C1 segment of cervical spinal cord (tissue), 14 donors: ENCODE measurements at regions not wholly inside any gene's neighbourhood (a gene's known extent, or its start where the extent isn't known, plus 50 kb on each side); places are given as distances from the start of the nearest gene placed in this dataset.

Experiments used
- DNase-seq, 14 donors: peaks; one replicate each; lab custom pipeline; 2025; lab: John Stamatoyannopoulos, UW

DNA sequence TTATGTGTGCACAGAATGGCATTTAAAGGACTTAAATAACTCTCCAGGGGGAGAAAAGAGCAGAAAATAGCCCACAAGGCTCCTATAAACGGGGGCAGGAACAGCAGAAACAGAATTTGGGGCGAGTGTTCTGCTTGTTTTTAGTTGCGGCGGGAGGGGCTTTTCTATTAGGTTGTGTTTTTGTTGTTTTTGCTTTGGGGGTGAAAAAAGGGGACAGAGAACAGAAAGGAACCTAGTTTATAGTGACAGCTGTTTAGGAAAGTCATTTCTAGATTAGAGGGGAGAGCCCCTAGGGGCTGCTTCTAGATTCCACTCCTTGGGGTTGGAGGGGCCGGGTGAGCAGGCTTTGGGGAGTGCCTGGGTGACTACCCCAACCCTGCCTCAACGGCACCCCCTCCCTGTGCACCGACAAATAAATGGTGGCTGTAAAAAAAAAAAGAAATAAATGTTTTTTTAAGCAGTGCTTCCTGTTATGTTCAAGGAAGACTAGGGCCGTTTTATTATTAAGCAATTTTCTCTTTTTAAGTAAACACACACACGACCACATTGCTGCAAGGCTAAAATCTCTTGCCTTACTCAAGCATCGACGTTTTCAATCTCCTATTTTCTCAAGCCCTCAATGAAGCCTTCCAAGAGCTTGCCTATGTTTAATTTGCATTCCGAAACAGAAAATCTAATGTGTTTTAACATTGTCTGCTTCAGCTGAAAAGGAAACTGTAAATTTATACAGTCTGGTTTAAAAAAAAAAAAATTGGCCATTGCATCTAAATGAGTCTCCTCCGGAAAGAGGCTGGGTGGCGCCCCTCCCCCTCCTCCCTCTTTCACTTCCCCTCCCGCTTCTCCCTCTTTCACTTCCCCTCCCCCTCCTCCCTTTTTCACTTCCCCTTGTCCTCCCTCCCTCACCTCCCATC, 123.3 kb upstream of the TBL1X start:
- DNase-seq, result peak in 7 of 14 donors; percentile 4 to 43 (median 26)

DNA sequence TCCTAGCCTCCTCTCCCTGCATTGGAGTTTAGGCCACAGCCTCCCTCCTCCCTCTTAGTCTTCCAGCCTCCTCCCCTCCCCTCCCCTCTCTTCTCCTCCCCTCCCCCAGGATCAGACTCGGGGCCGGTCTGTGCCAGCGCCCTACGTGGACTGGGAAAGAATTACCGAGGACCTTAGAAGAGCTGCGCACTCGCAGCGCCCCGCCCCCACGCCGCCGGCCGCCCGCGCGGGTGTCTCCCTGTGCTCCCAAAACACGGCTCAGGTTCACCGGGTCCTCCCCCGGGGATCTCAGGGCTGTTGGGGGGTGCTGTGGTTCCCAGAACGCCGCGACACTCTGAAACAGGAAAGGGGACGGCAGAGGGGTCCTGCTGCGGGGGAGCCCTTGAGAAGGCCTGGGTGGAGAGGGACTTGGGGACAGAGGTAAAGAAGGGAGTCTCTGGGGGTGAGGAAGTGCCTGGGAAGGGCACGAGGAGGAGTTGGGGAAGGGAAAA, 122.3 kb upstream of the TBL1X start:
- DNase-seq, result peak; percentile 5 to 81 (median 63)

DNA sequence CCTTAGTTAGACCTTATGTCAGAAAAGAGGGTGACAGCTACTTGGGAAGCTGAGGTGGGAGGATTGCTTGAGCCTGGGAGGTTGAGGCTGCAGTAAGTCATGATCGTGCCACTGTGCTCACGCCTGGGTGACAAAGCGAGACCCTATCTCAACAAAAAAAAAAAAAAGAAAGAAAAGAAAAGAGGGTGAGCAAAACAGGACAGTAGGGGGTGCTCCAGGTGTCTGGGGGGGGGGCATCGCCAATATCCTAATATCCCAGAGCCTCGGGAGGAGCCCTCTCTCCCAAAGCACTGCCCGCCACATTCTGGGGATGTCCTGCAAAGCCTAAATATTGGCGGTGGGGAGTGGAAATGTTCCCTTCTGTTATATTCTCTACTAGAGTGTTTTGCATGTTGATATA, 120.9 kb upstream of the TBL1X start:
- DNase-seq, result no peak

GRCh38 chrX:9345957-9346356, 118.9 kb upstream of the TBL1X start:
- DNase-seq, result no peak

DNA sequence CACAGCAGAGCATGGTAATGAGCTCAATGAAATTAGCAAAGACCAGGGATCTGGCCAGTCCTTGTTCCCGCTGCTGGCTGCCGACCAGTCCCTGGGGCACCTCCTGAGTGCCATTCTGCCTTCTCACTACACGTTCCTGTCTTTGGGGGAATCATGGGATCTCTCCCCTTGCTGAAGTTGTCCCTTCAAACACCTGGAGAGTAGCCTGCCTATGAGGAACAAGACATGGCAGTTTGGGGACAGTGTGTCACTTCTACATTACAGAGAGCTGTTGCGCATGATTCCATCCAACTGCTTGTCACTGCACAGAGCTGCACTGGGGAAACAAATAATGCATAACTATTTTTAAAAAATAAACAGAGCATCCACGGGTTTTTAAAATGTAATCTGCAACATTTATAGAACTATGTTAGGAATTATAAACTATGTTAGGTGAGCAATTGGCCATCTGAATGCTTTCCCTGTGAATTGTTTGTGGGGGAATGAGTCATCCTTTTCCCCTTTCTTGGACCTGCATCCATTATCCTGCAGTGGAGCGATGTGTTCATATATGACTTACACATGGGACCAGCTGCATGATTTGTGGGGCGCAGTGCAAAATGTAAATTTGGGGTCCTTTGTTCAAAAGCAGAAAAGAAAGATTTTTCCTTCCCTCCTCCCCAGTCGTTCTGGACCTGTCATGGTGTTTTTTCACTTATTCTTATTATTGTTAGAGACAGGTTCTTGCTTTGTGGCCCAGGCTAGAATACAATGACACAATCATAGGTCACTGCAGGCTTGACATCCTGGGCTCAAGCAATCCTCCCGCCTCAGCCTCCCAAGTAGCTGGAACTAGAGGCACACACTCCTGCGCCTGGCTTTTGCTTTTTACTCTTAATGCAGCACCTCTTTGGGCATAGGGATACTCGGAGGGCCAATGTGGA, 115.0 kb upstream of the TBL1X start:
- peak in 4 of 14 donors; percentile 4 to 21 (median 14) for DNase-seq

- no peak for DNase-seq
These were observed 113.7 kb upstream of the TBL1X start for GRCh38 chrX:9351126-9351525.

DNA sequence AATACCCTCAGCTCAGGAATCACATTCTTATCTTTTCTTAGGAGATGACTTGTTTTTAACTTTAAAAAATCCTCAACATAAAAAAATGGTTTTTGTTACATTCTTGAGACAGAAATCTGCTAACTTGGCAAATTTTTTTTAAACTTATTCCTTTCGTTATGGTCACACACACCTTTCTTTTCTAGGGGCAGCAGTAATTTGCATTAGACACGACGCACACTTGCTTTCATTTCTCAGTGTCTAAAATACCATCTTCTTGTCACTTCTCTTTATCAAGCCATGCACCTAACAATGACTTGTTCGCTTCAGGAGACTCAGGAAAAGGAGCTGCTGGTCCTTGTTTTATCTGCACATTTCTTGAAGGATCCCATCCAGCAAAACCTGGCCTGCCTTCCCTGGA, 112.6 kb upstream of the TBL1X start:
- no peak for DNase-seq

DNA sequence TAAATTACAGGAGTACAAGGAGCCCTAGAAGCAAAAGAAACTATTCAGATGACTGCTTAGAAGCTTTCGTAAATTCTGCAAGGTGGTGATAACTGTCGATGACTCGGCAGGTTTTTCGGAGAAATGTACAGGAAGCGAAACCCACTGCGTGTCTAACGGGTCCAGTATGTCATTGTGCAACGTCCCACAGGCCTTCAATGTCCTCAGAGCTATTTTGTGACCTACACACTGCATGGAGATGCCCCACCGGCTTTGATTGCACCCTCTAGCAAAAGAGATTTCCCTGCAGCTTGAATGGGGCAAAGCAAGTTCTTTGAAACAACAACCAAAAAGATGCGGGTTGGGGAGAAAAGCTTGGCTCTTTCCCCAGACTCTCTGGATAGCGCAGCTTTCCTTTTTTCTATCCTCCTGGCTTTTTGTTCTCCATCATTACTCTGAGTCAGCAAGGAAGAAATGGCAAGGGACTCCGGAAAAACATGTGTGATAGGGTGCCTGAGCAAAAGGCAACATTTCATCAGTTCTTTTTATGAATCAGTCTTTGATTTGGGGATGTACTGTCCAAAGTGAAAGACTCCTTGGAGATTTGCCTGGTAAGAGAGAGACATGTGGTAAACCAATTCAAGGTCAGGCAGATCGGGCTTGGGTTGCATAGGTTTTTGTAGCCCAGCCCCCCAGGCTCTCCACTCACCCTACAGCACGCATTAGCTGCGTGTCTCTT, 112.0 kb upstream of the TBL1X start:
- DNase-seq, result peak in 6 of 14 donors; percentile 9 to 54 (median 26)

GRCh38 chrX:9354918-9355317, 109.9 kb upstream of the TBL1X start:
- no peak for DNase-seq

- DNase-seq, result no peak
These were observed 109.1 kb upstream of the TBL1X start for GRCh38 chrX:9355739-9356138.

- DNase-seq, result no peak
These were observed 108.0 kb upstream of the TBL1X start for GRCh38 chrX:9356846-9357245.

DNA sequence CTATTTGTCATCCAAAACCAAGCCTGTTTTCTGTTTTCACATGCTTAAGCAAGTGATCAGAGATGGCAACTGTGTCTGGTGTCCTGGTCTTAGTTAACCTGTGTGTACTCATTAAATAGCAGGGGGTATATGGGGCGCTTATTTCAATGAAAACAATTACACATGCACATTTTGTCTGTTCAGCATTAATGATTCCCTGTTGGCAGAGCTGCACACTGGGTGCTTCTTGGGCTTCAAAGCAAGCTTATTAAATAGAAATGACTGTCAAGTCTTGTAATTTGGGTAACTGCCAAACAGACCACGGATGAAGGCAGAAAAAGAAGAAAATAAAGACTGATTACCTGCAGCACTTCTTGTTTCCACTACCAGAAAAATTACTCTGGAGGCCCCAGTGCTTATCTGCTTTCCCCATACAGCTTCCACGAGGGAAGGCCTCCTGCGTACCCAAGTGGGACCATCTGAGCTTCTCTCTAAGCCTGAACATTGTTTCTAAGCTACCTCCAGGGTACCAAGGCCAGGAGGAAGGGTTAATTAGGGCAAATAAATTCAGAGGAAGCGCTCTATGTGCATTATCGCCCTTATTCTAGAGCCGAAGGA, 107.2 kb upstream of the TBL1X start:
- no peak for DNase-seq

GRCh38 chrX:9362363-9362928, 102.4 kb upstream of the TBL1X start:
- no peak for DNase-seq

DNA sequence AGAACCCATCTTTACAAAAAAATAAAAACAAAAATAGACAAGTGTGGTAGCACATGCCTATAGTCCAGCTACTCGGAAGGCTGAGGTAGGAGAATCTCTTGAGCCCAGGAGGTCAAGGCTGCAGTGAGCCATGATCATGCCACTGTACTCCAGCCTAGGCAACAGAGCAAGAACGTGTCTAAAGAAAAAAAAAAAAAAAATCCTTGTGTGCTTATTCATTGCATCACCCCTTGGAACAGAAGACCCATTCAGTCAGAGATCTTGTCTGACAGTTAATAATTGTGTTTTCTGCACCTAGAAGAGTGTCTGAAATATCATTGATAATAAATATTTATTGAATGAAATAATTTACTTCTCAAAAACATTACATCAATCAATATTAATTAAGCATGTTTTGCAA, 97.4 kb upstream of the TBL1X start:
- no peak for DNase-seq

DNA sequence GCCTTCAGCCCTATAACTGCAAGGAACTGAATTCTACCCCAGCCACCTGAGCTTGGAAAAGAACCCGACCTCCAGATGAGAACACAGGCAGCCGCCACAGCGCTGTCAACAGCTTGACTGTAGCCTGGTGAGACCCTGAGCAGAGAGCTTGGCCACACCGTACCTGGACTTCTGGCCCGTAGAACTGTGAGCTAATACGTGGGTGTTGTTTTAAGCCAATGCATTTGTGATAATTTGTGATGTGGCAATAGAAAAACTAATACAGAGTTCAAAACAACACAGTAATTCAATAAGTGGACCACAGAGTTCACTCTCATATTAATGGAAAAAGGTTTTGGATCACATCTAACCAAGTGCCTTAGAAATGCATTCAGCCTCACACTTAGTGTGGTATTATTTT, 96.6 kb upstream of the TBL1X start:
- no peak for DNase-seq

- no peak for DNase-seq
These were observed 95.0 kb upstream of the TBL1X start for GRCh38 chrX:9369802-9370291.

- DNase-seq, result no peak
These were observed 94.0 kb upstream of the TBL1X start for GRCh38 chrX:9370893-9371292.

DNA sequence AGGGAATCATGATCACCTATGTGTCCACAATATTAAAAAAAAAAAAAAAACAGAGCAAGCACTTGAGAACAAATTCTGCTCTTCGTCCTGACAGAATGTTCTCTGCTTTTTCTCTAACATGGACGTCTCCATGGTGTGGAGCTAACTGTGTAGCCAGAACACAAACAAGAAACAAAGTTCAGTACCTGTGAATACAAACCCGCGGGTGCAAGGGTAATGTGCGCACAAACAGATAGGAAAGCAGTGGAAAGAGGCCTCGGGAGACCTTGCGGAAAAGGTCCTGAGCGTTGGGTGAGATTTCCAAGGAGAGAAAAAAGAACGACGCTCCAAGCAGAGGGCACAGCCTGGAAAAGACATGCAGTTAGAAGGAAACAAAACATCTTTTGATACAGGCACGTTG, 92.0 kb upstream of the TBL1X start:
- no peak for DNase-seq

DNA sequence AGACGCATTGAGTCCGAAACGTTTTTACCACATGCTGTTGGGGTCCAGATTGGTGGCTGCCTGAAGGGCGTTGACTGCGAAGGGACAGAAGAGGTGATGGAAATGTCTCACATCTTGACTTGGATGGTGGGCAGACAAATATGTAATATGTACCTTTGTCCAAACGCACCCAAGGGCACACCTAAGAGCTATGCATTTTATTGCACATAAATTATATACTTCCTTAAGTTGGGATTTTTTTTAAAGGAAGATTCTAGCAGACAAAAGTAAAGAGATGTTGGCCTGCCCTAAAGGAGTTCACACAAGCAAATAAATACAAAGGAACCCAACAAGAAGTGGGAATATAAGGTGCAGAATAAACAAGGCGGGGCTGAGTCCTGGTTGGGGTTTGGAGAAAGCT, 91.1 kb upstream of the TBL1X start:
- no peak for DNase-seq

GRCh38 chrX:9374555-9374954, 90.3 kb upstream of the TBL1X start:
- no peak for DNase-seq

- no peak for DNase-seq
These were observed 88.7 kb upstream of the TBL1X start for GRCh38 chrX:9376111-9376510.
